WTC11 (cell line): ENCODE measurements at regions not wholly inside any gene's neighbourhood (a gene's known extent, or its start where the extent isn't known, plus 50 kb on each side); places are given as distances from the start of the nearest gene placed in this dataset.

ENCODE experiments used
- ATAC-seq: fragments of 200-7000 bp; cut with Tn5 transposase; 2 replicates; pipeline ENCODE4 v1.10.0; 2021; ENCODE audit warnings: mild to moderate bottlenecking, moderate library complexity
- CTCF ChIA-PET: fragments of 300-600 bp; sonication (Branson Sonifier 250); formaldehyde crosslinking; loops from one replicate; lab custom pipeline; 2021; ENCODE audit warnings: antibody characterized with exemption; lab: Charles Lee
- POLR2A ChIA-PET: fragments of 350-600 bp; sonication (Branson Sonifier 250); formaldehyde crosslinking; loops from one replicate; lab custom pipeline; 2021; ENCODE audit warnings: antibody characterized with exemption; lab: Charles Lee
- DNase-seq: peaks from one replicate; pipeline ENCODE4 v3.0.0; 2021; ENCODE audit warnings: low spot score
- H3K27ac Mint-ChIP-seq: 2 replicates; pipeline ENCODE4 v1.8.0; 2021; ENCODE audit warnings: mixed read lengths
- H3K27me3 Mint-ChIP-seq: 2 replicates; pipeline ENCODE4 v1.8.0; 2021; ENCODE audit warnings: low read depth, mild to moderate bottlenecking, moderate library complexity, mixed read lengths
- H3K36me3 Mint-ChIP-seq: 2 replicates; pipeline ENCODE4 v1.8.0; 2021; ENCODE audit warnings: mixed read lengths
- H3K4me1 Mint-ChIP-seq: 2 replicates; pipeline ENCODE4 v1.8.0; 2022; ENCODE audit warnings: mixed read lengths
- H3K4me3 Mint-ChIP-seq: 2 replicates; pipeline ENCODE4 v1.8.0; 2021; ENCODE audit warnings: mild to moderate bottlenecking, moderate library complexity, mixed read lengths
- H3K9me3 Mint-ChIP-seq: 2 replicates; pipeline ENCODE4 v1.8.0; 2021; ENCODE audit warnings: mixed read lengths
- AR ChIP-seq: fragments of 250-450 bp; sonication (Bioruptor Pico); IDR thresholded peaks from 2 replicates; pipeline ENCODE4 v1.9.0; 2021; ENCODE audit warnings: mild to moderate bottlenecking
- ELF4 ChIP-seq: sonication (generic); formaldehyde crosslinking; IDR thresholded peaks from 2 replicates; pipeline ENCODE4 v1.8.1; 2022; ENCODE audit warnings: low read depth, mild to moderate bottlenecking, moderate library complexity, missing genetic modification reagents
- EMX1 ChIP-seq: fragments of 250-450 bp; sonication (Bioruptor Pico); IDR thresholded peaks from 2 replicates; pipeline ENCODE4 v1.8.0; 2021; ENCODE audit warnings: mild to moderate bottlenecking
- FOXJ3 ChIP-seq: sonication (generic); formaldehyde crosslinking; IDR thresholded peaks from 2 replicates; pipeline ENCODE4 v1.9.0; 2021; ENCODE audit warnings: missing genetic modification reagents, mild to moderate bottlenecking, borderline replicate concordance
- MLX ChIP-seq: sonication (generic); formaldehyde crosslinking; IDR thresholded peaks from 2 replicates; pipeline ENCODE4 v1.8.1; 2023; ENCODE audit warnings: mild to moderate bottlenecking, missing genetic modification reagents, moderate library complexity
- MXD4 ChIP-seq: fragments of 250-450 bp; sonication (Bioruptor Pico); IDR thresholded peaks from 2 replicates; pipeline ENCODE4 v1.8.0; 2021; ENCODE audit warnings: mild to moderate bottlenecking, moderate library complexity, borderline replicate concordance
- NFATC4 ChIP-seq: fragments of 250-450 bp; sonication (Bioruptor Pico); IDR thresholded peaks from 2 replicates; pipeline ENCODE4 v1.9.0; 2021; ENCODE audit warnings: mild to moderate bottlenecking
- NFYB ChIP-seq: sonication (generic); formaldehyde crosslinking; conservative IDR thresholded peaks from 2 replicates; pipeline ENCODE4 v1.8.0; 2022; ENCODE audit warnings: low read depth, missing genetic modification reagents
- NR3C1 ChIP-seq: sonication (generic); formaldehyde crosslinking; conservative IDR thresholded peaks from 2 replicates; pipeline ENCODE4 v1.8.1; 2023; ENCODE audit warnings: low read depth, mild to moderate bottlenecking, missing genetic modification reagents
- OVOL2 ChIP-seq: fragments of 250-450 bp; sonication (Bioruptor Pico); IDR thresholded peaks from 2 replicates; pipeline ENCODE4 v1.9.0; 2021; ENCODE audit warnings: mild to moderate bottlenecking, borderline replicate concordance
- RELA ChIP-seq: sonication (generic); formaldehyde crosslinking; IDR thresholded peaks from 2 replicates; pipeline ENCODE4 v1.8.1; 2022; ENCODE audit warnings: missing genetic modification reagents, mild to moderate bottlenecking, borderline replicate concordance
- SMAD3 ChIP-seq: sonication (generic); formaldehyde crosslinking; IDR thresholded peaks from 2 replicates; pipeline ENCODE4 v1.8.0; 2022; ENCODE audit warnings: missing genetic modification reagents, mild to moderate bottlenecking, borderline replicate concordance
- SP1 ChIP-seq: sonication (generic); formaldehyde crosslinking; conservative IDR thresholded peaks from 2 replicates; pipeline ENCODE4 v1.8.1; 2022; ENCODE audit warnings: missing genetic modification reagents
- TEAD1 ChIP-seq: sonication (generic); formaldehyde crosslinking; IDR thresholded peaks from 2 replicates; pipeline ENCODE4 v1.8.0; 2022; ENCODE audit warnings: mild to moderate bottlenecking, missing genetic modification reagents
- ZMAT4 ChIP-seq: fragments of 250-450 bp; sonication (Bioruptor Pico); IDR thresholded peaks from 2 replicates; pipeline ENCODE4 v1.9.0; 2021; ENCODE audit warnings: mild to moderate bottlenecking
- ZNF317 ChIP-seq: sonication (generic); formaldehyde crosslinking; IDR thresholded peaks from 2 replicates; pipeline ENCODE4 v1.8.1; 2023; ENCODE audit warnings: low read depth, mild to moderate bottlenecking, moderate library complexity, missing genetic modification reagents, borderline replicate concordance
- ZNF396 ChIP-seq: fragments of 250-450 bp; sonication (Bioruptor Pico); IDR thresholded peaks from 2 replicates; pipeline ENCODE4 v1.8.0; 2021; ENCODE audit warnings: mild to moderate bottlenecking, moderate library complexity, borderline replicate concordance
- ZNF416 ChIP-seq: fragments of 250-450 bp; sonication (Bioruptor Pico); IDR thresholded peaks from 2 replicates; pipeline ENCODE4 v1.9.0; 2021; ENCODE audit warnings: mild to moderate bottlenecking, inconsistent platforms
- ZNF671 ChIP-seq: fragments of 250-450 bp; sonication (Bioruptor Pico); IDR thresholded peaks from 2 replicates; pipeline ENCODE4 v1.8.0; 2021; ENCODE audit warnings: mild to moderate bottlenecking
- TF ChIP-seq, protein P1 (sequence below): sonication (generic); formaldehyde crosslinking; IDR thresholded peaks from 2 replicates; pipeline ENCODE4 v1.8.0; 2022; ENCODE audit warnings: mild to moderate bottlenecking, missing genetic modification reagents
- TF ChIP-seq, protein P2 (sequence below): fragments of 200-600 bp; IDR thresholded peaks from 2 replicates; pipeline ENCODE4 v1.8.0; 2022; ENCODE audit warnings: antibody characterized with exemption
- TF ChIP-seq, protein P3 (sequence below): sonication (generic); formaldehyde crosslinking; IDR thresholded peaks from 2 replicates; pipeline ENCODE4 v1.8.1; 2022; ENCODE audit warnings: low read depth, missing genetic modification reagents, borderline replicate concordance
- TF ChIP-seq, protein P4 (sequence below): sonication (generic); formaldehyde crosslinking; IDR thresholded peaks from 2 replicates; pipeline ENCODE4 v1.8.0; 2022; ENCODE audit warnings: mild to moderate bottlenecking, missing genetic modification reagents

- Mint-ChIP-seq H3K36me3 (no peaks in the 10 kb centered on the region), H3K4me3 (no peak overlapping the region), H3K4me1 (no peaks in the 10 kb centered on the region; the same call in 1 of the 2 replicates), H3K27me3 (peaks cover 5% of the 10 kb centered on the region), H3K9me3 (peaks cover 26% of the 10 kb centered on the region), H3K27ac (no peak overlapping the region)
- ATAC-seq (no peak), DNase-seq (no peak)
- ChIA-PET CTCF (no interaction called here), POLR2A (no interaction called here)
- TF ChIP-seq ZMAT4 (CRISPR knock-in tag), result no peak
- TF ChIP-seq TEAD1, result no peak
- TF ChIP-seq, protein P1, sequence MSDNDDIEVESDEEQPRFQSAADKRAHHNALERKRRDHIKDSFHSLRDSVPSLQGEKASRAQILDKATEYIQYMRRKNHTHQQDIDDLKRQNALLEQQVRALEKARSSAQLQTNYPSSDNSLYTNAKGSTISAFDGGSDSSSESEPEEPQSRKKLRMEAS, result no peak
- TF ChIP-seq, protein P2, sequence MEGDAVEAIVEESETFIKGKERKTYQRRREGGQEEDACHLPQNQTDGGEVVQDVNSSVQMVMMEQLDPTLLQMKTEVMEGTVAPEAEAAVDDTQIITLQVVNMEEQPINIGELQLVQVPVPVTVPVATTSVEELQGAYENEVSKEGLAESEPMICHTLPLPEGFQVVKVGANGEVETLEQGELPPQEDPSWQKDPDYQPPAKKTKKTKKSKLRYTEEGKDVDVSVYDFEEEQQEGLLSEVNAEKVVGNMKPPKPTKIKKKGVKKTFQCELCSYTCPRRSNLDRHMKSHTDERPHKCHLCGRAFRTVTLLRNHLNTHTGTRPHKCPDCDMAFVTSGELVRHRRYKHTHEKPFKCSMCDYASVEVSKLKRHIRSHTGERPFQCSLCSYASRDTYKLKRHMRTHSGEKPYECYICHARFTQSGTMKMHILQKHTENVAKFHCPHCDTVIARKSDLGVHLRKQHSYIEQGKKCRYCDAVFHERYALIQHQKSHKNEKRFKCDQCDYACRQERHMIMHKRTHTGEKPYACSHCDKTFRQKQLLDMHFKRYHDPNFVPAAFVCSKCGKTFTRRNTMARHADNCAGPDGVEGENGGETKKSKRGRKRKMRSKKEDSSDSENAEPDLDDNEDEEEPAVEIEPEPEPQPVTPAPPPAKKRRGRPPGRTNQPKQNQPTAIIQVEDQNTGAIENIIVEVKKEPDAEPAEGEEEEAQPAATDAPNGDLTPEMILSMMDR, result no peak
- TF ChIP-seq SMAD3 (CRISPR knock-in tag), result no peak
- TF ChIP-seq AR (CRISPR knock-in tag), result no peak
- TF ChIP-seq SP1 (CRISPR knock-in tag), result no peak
- TF ChIP-seq NR3C1 (CRISPR knock-in tag), result no peak
- TF ChIP-seq FOXJ3 (CRISPR knock-in tag), result no peak
- no peak for TF ChIP-seq ZNF416
- no peak for TF ChIP-seq NFYB
- TF ChIP-seq RELA, result no peak
- TF ChIP-seq, protein P3, sequence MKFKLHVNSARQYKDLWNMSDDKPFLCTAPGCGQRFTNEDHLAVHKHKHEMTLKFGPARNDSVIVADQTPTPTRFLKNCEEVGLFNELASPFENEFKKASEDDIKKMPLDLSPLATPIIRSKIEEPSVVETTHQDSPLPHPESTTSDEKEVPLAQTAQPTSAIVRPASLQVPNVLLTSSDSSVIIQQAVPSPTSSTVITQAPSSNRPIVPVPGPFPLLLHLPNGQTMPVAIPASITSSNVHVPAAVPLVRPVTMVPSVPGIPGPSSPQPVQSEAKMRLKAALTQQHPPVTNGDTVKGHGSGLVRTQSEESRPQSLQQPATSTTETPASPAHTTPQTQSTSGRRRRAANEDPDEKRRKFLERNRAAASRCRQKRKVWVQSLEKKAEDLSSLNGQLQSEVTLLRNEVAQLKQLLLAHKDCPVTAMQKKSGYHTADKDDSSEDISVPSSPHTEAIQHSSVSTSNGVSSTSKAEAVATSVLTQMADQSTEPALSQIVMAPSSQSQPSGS (CRISPR knock-in tag), result no peak
- TF ChIP-seq ZNF671 (CRISPR knock-in tag), result no peak
- TF ChIP-seq NFATC4, result no peak
- TF ChIP-seq EMX1 (CRISPR knock-in tag), result no peak
Measured at GRCh38 chr20:40821429-40821828, 132.4 kb upstream of the MAFB start.

GRCh38 chr20:40826699-40827098 is 137.7 kb upstream of the MAFB start:
- ATAC-seq (no peak), DNase-seq (no peak)
- ChIA-PET CTCF (interaction anchor here (1.1 to 1.6 kb wide), 3 partner anchors 15 to 953 kb away, joined by 3 to 8 read pairs (median 3); no protein-coding TSS in a partner anchor), POLR2A (no interaction called here)
- TF ChIP-seq OVOL2 (CRISPR knock-in tag) (no peak), ZNF317 (CRISPR knock-in tag) (no peak), MLX (CRISPR knock-in tag) (no peak), ZNF396 (CRISPR knock-in tag) (no peak), ZNF416 (no peak), MXD4 (CRISPR knock-in tag) (no peak), ELF4 (CRISPR knock-in tag) (no peak)
- TF ChIP-seq, protein P4, sequence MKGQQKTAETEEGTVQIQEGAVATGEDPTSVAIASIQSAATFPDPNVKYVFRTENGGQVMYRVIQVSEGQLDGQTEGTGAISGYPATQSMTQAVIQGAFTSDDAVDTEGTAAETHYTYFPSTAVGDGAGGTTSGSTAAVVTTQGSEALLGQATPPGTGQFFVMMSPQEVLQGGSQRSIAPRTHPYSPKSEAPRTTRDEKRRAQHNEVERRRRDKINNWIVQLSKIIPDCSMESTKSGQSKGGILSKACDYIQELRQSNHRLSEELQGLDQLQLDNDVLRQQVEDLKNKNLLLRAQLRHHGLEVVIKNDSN, result no peak
- TF ChIP-seq, protein P2, result no peak
- peaks cover 3% of the 10 kb centered on the region for H3K27me3 Mint-ChIP-seq
- H3K27ac Mint-ChIP-seq, result no peak overlapping the region
- no peak overlapping the region for H3K4me3 Mint-ChIP-seq
- no peaks in the 10 kb centered on the region; the same call in 1 of the 2 replicates for H3K4me1 Mint-ChIP-seq
- peaks cover 3% of the 10 kb centered on the region; the same call in 1 of the 2 replicates for H3K9me3 Mint-ChIP-seq
- H3K36me3 Mint-ChIP-seq, result no peaks in the 10 kb centered on the region
